Panc1 (cell line): ENCODE measurements at regions not wholly inside any gene's neighbourhood (a gene's known extent, or its start where the extent isn't known, plus 50 kb on each side); places are given as distances from the start of the nearest gene placed in this dataset.

Source experiments
- ATAC-seq: fragments of 200-7000 bp; cut with Tn5 transposase; 2 replicates; pipeline ENCODE4 v1.9.1; 2020; ENCODE audit warnings: mild to moderate bottlenecking, moderate library complexity
- BruUV-seq: library from RNA; stranded (reverse); fragments of 400-500 nt; replicated peaks from 2 replicates; lab custom pipeline; 2021; lab: Mats Ljungman, UMichigan
- CTCF ChIA-PET: fragments of 300-600 bp; sonication (Branson Sonifier 250); formaldehyde crosslinking; loops from one replicate; lab custom pipeline; 2022; ENCODE audit warnings: antibody characterized with exemption; lab: Charles Lee
- POLR2A ChIA-PET: fragments of 300-600 bp; sonication (Branson Sonifier 250); formaldehyde crosslinking; loops from one replicate; lab custom pipeline; 2022; ENCODE audit warnings: antibody characterized with exemption; lab: Charles Lee
- DNase-seq: peaks from one replicate; pipeline ENCODE4 v3.0.0-alpha.2; 2010; ENCODE audit warnings: low read depth, low spot score
- H3K27ac ChIP-seq: 2 replicates; pipeline ENCODE4 v1.5.1; 2011; ENCODE audit warnings: mild to moderate bottlenecking, low read length, inconsistent platforms
- H3K27me3 ChIP-seq: fragments of 200-500 bp; sonication (Bioruptor generic); 2 replicates; pipeline ENCODE4 v1.6.0; 2014; ENCODE audit warnings: low read length, inconsistent platforms; ENCODE audit not compliant: control insufficient read depth, insufficient read depth
- H3K36me3 ChIP-seq: fragments of 200-500 bp; sonication (Bioruptor generic); 2 replicates; pipeline ENCODE4 v1.5.1; 2014; ENCODE audit warnings: inconsistent platforms, mild to moderate bottlenecking, low read length, moderate library complexity; ENCODE audit not compliant: control insufficient read depth, insufficient read depth
- H3K4me1 ChIP-seq: 2 replicates; pipeline ENCODE4 v1.5.1; 2011; ENCODE audit warnings: inconsistent platforms, mild to moderate bottlenecking, low read length, moderate library complexity; ENCODE audit not compliant: control insufficient read depth, insufficient read depth
- H3K4me3 ChIP-seq, 2 experiments: 2 replicates each; pipeline ENCODE4 v1.5.1; 2011 to 2012; ENCODE audit warnings: low read depth in 2 of 2, low read length in 2 of 2, mild to moderate bottlenecking in 2 of 2, inconsistent platforms in 1 of 2, moderate library complexity in 1 of 2
- H3K9me3 ChIP-seq: fragments of 200-500 bp; sonication (Bioruptor generic); 2 replicates; pipeline ENCODE4 v1.5.1; 2014; ENCODE audit warnings: low read depth, mild to moderate bottlenecking, inconsistent platforms, low read length, moderate library complexity; ENCODE audit not compliant: control insufficient read depth, insufficient read depth
- CTCF ChIP-seq: fragments of 450-650 bp; IDR thresholded peaks from 2 replicates; pipeline ENCODE4 v1.5.1; 2017; ENCODE audit warnings: mild to moderate bottlenecking
- POLR2AphosphoS5 ChIP-seq: IDR thresholded peaks from 2 replicates; pipeline ENCODE4 v1.6.1; 2012; ENCODE audit warnings: mild to moderate bottlenecking, low read depth, low read length, moderate library complexity
- REST ChIP-seq, 2 experiments: IDR thresholded peaks; 2 replicates each; pipeline ENCODE4 v1.6.1; 2011 to 2012; ENCODE audit warnings: low read depth in 2 of 2, control low read depth in 1 of 2, low read length in 1 of 2, mild to moderate bottlenecking in 1 of 2, moderate library complexity in 1 of 2; ENCODE audit not compliant: insufficient read depth in 1 of 2
- SIN3A ChIP-seq: IDR thresholded peaks from 2 replicates; pipeline ENCODE4 v1.6.1; 2012; ENCODE audit warnings: low read depth, mild to moderate bottlenecking, low read length, moderate library complexity, borderline replicate concordance; ENCODE audit not compliant: insufficient read depth
- TCF7L2 ChIP-seq: IDR thresholded peaks from 2 replicates; pipeline ENCODE4 v1.6.1; 2011; ENCODE audit warnings: mild to moderate bottlenecking, low read depth, low read length, inconsistent platforms
- in situ Hi-C: cut with HindIII; loops from 2 replicates; pipeline ENCODE4 v1.10.0; 2016; ENCODE audit warnings: low sequenced_read_pairs, low pct_unique_long_range_greater_than_20kb
- intact Hi-C: fragments of 100-400 bp; cut with micrococcal nuclease; formaldehyde crosslinking; loops from one replicate; pipeline ENCODE4 v1.10.0; 2022; ENCODE audit not compliant: unreplicated experiment

GRCh38 chr12:131348646-131349045 lies 362.2 kb upstream of the SFSWAP start:
- Histone ChIP-seq H3K27me3 (peaks cover 2% of the 10 kb centered on the region; the same call in 1 of the 2 replicates), H3K4me3 (no peak overlapping the region), H3K9me3 (no peaks in the 10 kb centered on the region), H3K4me1 (no peaks in the 10 kb centered on the region), H3K36me3 (no peaks in the 10 kb centered on the region), H3K27ac (no peak overlapping the region)
- POLR2A ChIA-PET, result no interaction called here
- BruUV-seq, result no TSS peak
- in situ Hi-C loops (no loop called here), intact Hi-C loops (no loop called here)
- DNase-seq (no peak), ATAC-seq (no peak)
- TF ChIP-seq SIN3A, result no peak
- TF ChIP-seq REST (IDR thresholded peaks at IDR 0.05; ENCODE audit: insufficient read depth in 1 of 2, low read depth in 2 of 2, low read length in 1 of 2), result no peak
- no peak for TF ChIP-seq TCF7L2
- TF ChIP-seq CTCF, result no peak
- TF ChIP-seq POLR2AphosphoS5, result no peak
- CTCF ChIA-PET, result no interaction called here

GRCh38 chr12:131349397-131350127 lies 361.3 kb upstream of the SFSWAP start:
- ChIA-PET CTCF (no interaction called here), POLR2A (interaction anchor here (0.6 kb wide), 1 partner anchor 14 kb away, joined by 6 read pairs; no protein-coding TSS in a partner anchor)
- no peaks in the 10 kb centered on the region for H3K4me1 ChIP-seq
- no peaks in the 10 kb centered on the region for H3K9me3 ChIP-seq
- ATAC-seq, result no peak
- intact Hi-C loops, result no loop called here
- BruUV-seq, result no TSS peak
- no peak for DNase-seq
- H3K27ac ChIP-seq, result no peak overlapping the region
- H3K27me3 ChIP-seq, result no peaks in the 10 kb centered on the region; the same call in 1 of the 2 replicates
- in situ Hi-C loops, result no loop called here
- H3K4me3 ChIP-seq, result no peak overlapping the region
- no peak for TF ChIP-seq TCF7L2
- TF ChIP-seq POLR2AphosphoS5, result no peak
- no peak for TF ChIP-seq SIN3A
- TF ChIP-seq REST (IDR thresholded peaks at IDR 0.05; ENCODE audit: insufficient read depth in 1 of 2, low read depth in 2 of 2, low read length in 1 of 2), result no peak
- TF ChIP-seq CTCF, result no peak
- no peaks in the 10 kb centered on the region for H3K36me3 ChIP-seq
